HCT116 (cell line): ENCODE measurements at regions not wholly inside any gene's neighbourhood (a gene's known extent, or its start where the extent isn't known, plus 50 kb on each side); places are given as distances from the start of the nearest gene placed in this dataset.

Experiments used
- ATAC-seq: fragments of 200-7000 bp; cut with Tn5 transposase; 2 replicates; pipeline ENCODE4 v1.9.1; 2020; ENCODE audit warnings: mild to moderate bottlenecking, moderate library complexity
- BruUV-seq: library from RNA; stranded (reverse); fragments of 400-500 nt; replicated peaks from 2 replicates; lab custom pipeline; 2021; lab: Mats Ljungman, UMichigan
- CTCF ChIA-PET: fragments of 300-600 bp; sonication (Branson Sonifier 250); formaldehyde crosslinking; loops from one replicate; lab custom pipeline; 2021; ENCODE audit warnings: antibody characterized with exemption; lab: Charles Lee
- POLR2A ChIA-PET: fragments of 300-600, 350-600 bp; sonication (Branson Sonifier 250); formaldehyde crosslinking; loops from one replicate; lab custom pipeline; 2021; ENCODE audit warnings: antibody characterized with exemption; lab: Charles Lee
- RAD21 ChIA-PET, 2 experiments: fragments of 300-600 bp; sonication (Branson Sonifier 250); formaldehyde crosslinking; loops; one replicate each; lab custom pipeline; 2023; ENCODE audit warnings: low total read pairs in 2 of 2; ENCODE audit not compliant: uncharacterized antibody in 2 of 2, unreplicated experiment in 2 of 2, low non-redundant PET in 1 of 2; lab: Charles Lee
- DNase-seq: peaks from one replicate; pipeline ENCODE4 v3.0.0-alpha.2; 2010; ENCODE audit warnings: low read depth, low spot score
- H2AFZ ChIP-seq: fragments of 200-600 bp; shearing (Covaris generic), sonication (generic); 2 replicates; pipeline ENCODE4 v1.6.1; 2017; ENCODE audit warnings: low read depth, mixed run types, mixed read lengths, antibody characterized with exemption, low read length; ENCODE audit not compliant: poor library complexity, severe bottlenecking
- H3K27ac ChIP-seq: 2 replicates; pipeline ENCODE4 v1.5.1; 2012; ENCODE audit warnings: low read depth, low read length
- H3K27me3 ChIP-seq: fragments of 200-600 bp; sonication (generic); 2 replicates; pipeline ENCODE4 v1.6.1; 2016; ENCODE audit warnings: mixed run types, low read length, mixed read lengths; ENCODE audit not compliant: insufficient read depth
- H3K36me3 ChIP-seq, 2 experiments: fragments of 200-500 bp in 1 of 2; fragments of 200-600 bp in 1 of 2; sonication (Bioruptor generic) in 1 of 2; sonication (generic) in 1 of 2; 2 replicates each; pipeline versions ENCODE4 v1.5.1 to v1.6.1; 2014 to 2016; ENCODE audit warnings: low read length in 2 of 2, inconsistent platforms in 1 of 2, mixed read lengths in 1 of 2, mixed run types in 1 of 2; ENCODE audit not compliant: insufficient read depth in 2 of 2, control insufficient read depth in 1 of 2
- H3K4me1 ChIP-seq, 2 experiments: fragments of 200-600 bp in 1 of 2; sonication (generic) in 1 of 2; 2 replicates each; pipeline versions ENCODE4 v1.5.1 to v1.6.1; 2012 to 2017; ENCODE audit warnings: low read length in 2 of 2, inconsistent platforms in 1 of 2, mild to moderate bottlenecking in 1 of 2, mixed read lengths in 1 of 2, mixed run types in 1 of 2, moderate library complexity in 1 of 2; ENCODE audit not compliant: insufficient read depth in 2 of 2, control insufficient read depth in 1 of 2
- H3K4me2 ChIP-seq: fragments of 200-600 bp; sonication (generic); 2 replicates; pipeline ENCODE4 v1.6.1; 2017; ENCODE audit warnings: mixed run types, low read length, mixed read lengths
- H3K4me3 ChIP-seq, 2 experiments: fragments of 200-600 bp in 1 of 2; sonication (generic) in 1 of 2; replicated peaks in 1 of 2; 2 replicates each; pipeline ENCODE4 v1.5.1; 2011 to 2016; ENCODE audit warnings: low read length in 2 of 2, control low read depth in 1 of 2, low read depth in 1 of 2, mild to moderate bottlenecking in 1 of 2, mixed read lengths in 1 of 2, mixed run types in 1 of 2
- H3K79me2 ChIP-seq: fragments of 200-600 bp; sonication (generic); 2 replicates; pipeline ENCODE4 v1.6.1; 2017; ENCODE audit warnings: mild to moderate bottlenecking, mixed run types, low read length, moderate library complexity, mixed read lengths; ENCODE audit not compliant: insufficient read depth
- H3K9ac ChIP-seq: fragments of 200-600 bp; sonication (generic); 2 replicates; pipeline ENCODE4 v1.6.1; 2016; ENCODE audit warnings: low read length, mixed read lengths
- H3K9me2 ChIP-seq: fragments of 200-600 bp; sonication (generic), shearing (Covaris generic); 2 replicates; pipeline ENCODE4 v1.6.1; 2017; ENCODE audit warnings: mixed run types, mild to moderate bottlenecking, moderate library complexity; ENCODE audit not compliant: insufficient read depth
- H3K9me3 ChIP-seq, 2 experiments: fragments of 200-500 bp in 1 of 2; fragments of 200-600 bp in 1 of 2; sonication (Bioruptor generic) in 1 of 2; sonication (generic) in 1 of 2; 2 replicates each; pipeline ENCODE4 v1.6.1; 2014 to 2017; ENCODE audit warnings: low read length in 2 of 2, mixed read lengths in 2 of 2, inconsistent platforms in 1 of 2, low read depth in 1 of 2, mild to moderate bottlenecking in 1 of 2, mixed run types in 1 of 2, moderate library complexity in 1 of 2; ENCODE audit not compliant: control insufficient read depth in 1 of 2, insufficient read depth in 1 of 2
- H4K20me1 ChIP-seq: fragments of 200-600 bp; sonication (generic), shearing (Covaris generic); 2 replicates; pipeline ENCODE4 v1.6.1; 2017; ENCODE audit warnings: mixed run types, mild to moderate bottlenecking, moderate library complexity; ENCODE audit not compliant: insufficient read depth
- CEBPB ChIP-seq: IDR thresholded peaks from 2 replicates; pipeline ENCODE4 v1.6.1; 2012; ENCODE audit warnings: low read depth
- EGR1 ChIP-seq: IDR thresholded peaks from 2 replicates; pipeline ENCODE4 v1.6.1; 2012; ENCODE audit warnings: low read depth
- EZH2 ChIP-seq: fragments of 200-600 bp; sonication (generic); IDR thresholded peaks from 2 replicates; pipeline ENCODE4 v1.6.1; 2017; ENCODE audit warnings: antibody characterized with exemption, mixed run types
- EZH2phosphoT487 ChIP-seq: fragments of 200-600 bp; IDR thresholded peaks from 2 replicates; pipeline ENCODE4 v1.6.1; 2018; ENCODE audit warnings: antibody characterized with exemption, borderline replicate concordance
- JUND ChIP-seq: IDR thresholded peaks from 2 replicates; pipeline ENCODE4 v1.6.1; 2012
- POLR2A ChIP-seq: IDR thresholded peaks from 2 replicates; pipeline ENCODE4 v1.7.0; 2011; ENCODE audit warnings: borderline replicate concordance; ENCODE audit not compliant: insufficient read depth, insufficient read length; ENCODE audit errors: extremely low read depth
- RAD21 ChIP-seq: IDR thresholded peaks from 2 replicates; pipeline ENCODE4 v1.6.1; 2012; ENCODE audit warnings: low read depth, mild to moderate bottlenecking
- SIN3A ChIP-seq: IDR thresholded peaks from 2 replicates; pipeline ENCODE4 v1.6.1; 2012; ENCODE audit warnings: low read depth
- SP1 ChIP-seq: IDR thresholded peaks from 2 replicates; pipeline ENCODE4 v1.6.1; 2012; ENCODE audit warnings: low read depth
- SRF ChIP-seq: IDR thresholded peaks from 2 replicates; pipeline ENCODE4 v1.6.1; 2012; ENCODE audit warnings: low read depth
- TCF7L2 ChIP-seq: IDR thresholded peaks from 2 replicates; pipeline ENCODE4 v1.7.0; 2011; ENCODE audit warnings: borderline replicate concordance, inconsistent platforms; ENCODE audit not compliant: insufficient read depth, insufficient read length; ENCODE audit errors: extremely low read depth
- YY1 ChIP-seq: IDR thresholded peaks from 2 replicates; pipeline ENCODE4 v1.6.1; 2011; ENCODE audit warnings: low read length, low read depth, moderate library complexity, mild to moderate bottlenecking; ENCODE audit not compliant: insufficient replicate concordance; ENCODE audit errors: extremely low read depth
- ZFX ChIP-seq: fragments of 450-650 bp; IDR thresholded peaks from 2 replicates; pipeline ENCODE4 v1.6.1; 2017
- ZNF274 ChIP-seq: fragments of 200-500 bp; sonication (Bioruptor generic); IDR thresholded peaks from 2 replicates; pipeline ENCODE4 v1.6.1; 2014; ENCODE audit warnings: mild to moderate bottlenecking, low read depth, low read length, inconsistent platforms
- intact Hi-C: fragments of 100-400 bp; cut with micrococcal nuclease; formaldehyde crosslinking; loops from 2 replicates; pipeline ENCODE4 v1.10.0; 2022
- TF ChIP-seq, protein P1 (sequence below): IDR thresholded peaks from 2 replicates; pipeline ENCODE4 v1.6.1; 2012
- TF ChIP-seq, protein P2 (sequence below): IDR thresholded peaks from 2 replicates; pipeline ENCODE4 v1.6.1; 2012
- TF ChIP-seq, protein P3 (sequence below), 3 experiments: fragments of 200-600 bp in 1 of 3; sonication (generic) in 1 of 3; IDR thresholded peaks in 2 of 3; conservative IDR thresholded peaks in 1 of 3; 2 replicates each; pipeline ENCODE4 v1.5.1; 2012 to 2017; ENCODE audit warnings: low read depth in 2 of 3, low read length in 2 of 3, antibody characterized with exemption in 1 of 3, borderline replicate concordance in 1 of 3, control low read depth in 1 of 3, mild to moderate bottlenecking in 1 of 3, mixed read lengths in 1 of 3, mixed run types in 1 of 3, moderate library complexity in 1 of 3; ENCODE audit not compliant: insufficient read depth in 1 of 3

DNA sequence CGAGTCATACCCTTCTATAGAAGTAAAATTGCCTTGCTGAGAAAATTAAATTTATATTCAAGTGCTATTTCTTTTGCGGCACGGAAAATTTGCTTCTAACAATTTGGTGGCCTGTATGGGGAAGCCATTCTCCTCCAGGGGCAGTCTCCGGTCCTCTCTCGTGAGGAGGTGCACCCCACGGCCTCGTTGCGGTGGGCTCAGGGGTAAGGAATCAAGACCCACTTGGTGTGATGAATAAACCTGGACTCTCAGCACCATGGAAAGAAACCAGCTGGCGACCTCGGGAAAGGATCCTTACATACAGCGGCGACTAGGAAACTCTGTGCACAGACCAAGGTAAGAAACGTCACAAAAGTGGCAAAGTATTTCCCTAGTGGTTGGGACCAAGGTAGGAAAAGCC lies 252.9 kb downstream of the DPY19L2 start:
- no TSS peak for BruUV-seq

DNA sequence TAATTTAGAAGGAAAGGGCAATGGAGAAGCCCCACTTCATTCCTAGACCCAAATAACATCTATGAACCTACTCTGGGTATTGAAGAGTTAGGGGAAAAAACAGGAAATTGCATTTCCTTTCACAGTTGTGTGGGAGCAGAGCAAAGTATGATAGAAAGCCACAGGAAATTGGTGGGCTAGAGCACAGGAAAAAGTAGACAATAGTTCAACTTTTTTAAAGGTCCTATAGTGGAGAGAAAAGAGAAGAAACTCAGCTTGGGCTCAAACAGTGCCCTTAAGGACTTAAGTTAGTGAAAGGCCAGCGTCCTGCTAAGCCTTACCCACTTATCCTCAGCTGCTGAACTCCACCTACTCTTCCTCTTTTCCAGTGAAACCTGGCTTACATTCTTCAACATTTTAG lies 258.1 kb downstream of the DPY19L2 start:
- Histone ChIP-seq H3K27ac (no peak overlapping the region), H3K79me2 (no peaks in the 10 kb centered on the region), H3K4me1 (no peaks in the 10 kb centered on the region), H4K20me1 (no peaks in the 10 kb centered on the region), H3K9me2 (no peaks in the 10 kb centered on the region), H3K4me3 (no peak overlapping the region), H2AFZ (no peak overlapping the region), H3K9ac (no peak overlapping the region), H3K4me2 (no peak overlapping the region), H3K9me3 (no peaks in the 10 kb centered on the region; a peak in 1 of 4 replicates), H3K36me3 (no peaks in the 10 kb centered on the region), H3K27me3 (no peaks in the 10 kb centered on the region)
- no TSS peak for BruUV-seq
- intact Hi-C loops = no loop called here
- POLR2A ChIA-PET = no interaction called here
- ATAC-seq = no peak
- CTCF ChIA-PET = no interaction called here
- RAD21 ChIA-PET = no interaction called here
- no peak for DNase-seq
- TF ChIP-seq EGR1 (no peak), EZH2phosphoT487 (no peak), TCF7L2 (no peak), SP1 (no peak), ZFX (no peak), POLR2A (no peak), CEBPB (no peak), RAD21 (no peak), ZNF274 (no peak), EZH2 (no peak), JUND (no peak), SRF (no peak)
- TF ChIP-seq, protein P1, sequence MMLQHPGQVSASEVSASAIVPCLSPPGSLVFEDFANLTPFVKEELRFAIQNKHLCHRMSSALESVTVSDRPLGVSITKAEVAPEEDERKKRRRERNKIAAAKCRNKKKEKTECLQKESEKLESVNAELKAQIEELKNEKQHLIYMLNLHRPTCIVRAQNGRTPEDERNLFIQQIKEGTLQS = no peak
- TF ChIP-seq, protein P2, sequence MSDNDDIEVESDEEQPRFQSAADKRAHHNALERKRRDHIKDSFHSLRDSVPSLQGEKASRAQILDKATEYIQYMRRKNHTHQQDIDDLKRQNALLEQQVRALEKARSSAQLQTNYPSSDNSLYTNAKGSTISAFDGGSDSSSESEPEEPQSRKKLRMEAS = no peak

More for the DNA sequence above, 252.9 kb downstream of the DPY19L2 start:
- Histone ChIP-seq H2AFZ (no peak overlapping the region), H3K9me2 (no peaks in the 10 kb centered on the region), H3K4me1 (peaks cover 0 to 18% of the 10 kb centered on the region in 2 experiments; a peak in 2 of 4 replicates), H3K36me3 (no peaks in the 10 kb centered on the region), H4K20me1 (no peaks in the 10 kb centered on the region), H3K27ac (no peak overlapping the region), H3K27me3 (no peaks in the 10 kb centered on the region), H3K4me2 (no peak overlapping the region), H3K9me3 (no peaks in the 10 kb centered on the region; a peak in 1 of 4 replicates), H3K79me2 (no peaks in the 10 kb centered on the region), H3K4me3 (no peak overlapping the region), H3K9ac (no peak overlapping the region)
- intact Hi-C loops = no loop called here
- ChIA-PET POLR2A (no interaction called here), CTCF (no interaction called here), RAD21 (no interaction called here)
- DNase-seq (no peak), ATAC-seq (no peak)
- TF ChIP-seq, protein P3, sequence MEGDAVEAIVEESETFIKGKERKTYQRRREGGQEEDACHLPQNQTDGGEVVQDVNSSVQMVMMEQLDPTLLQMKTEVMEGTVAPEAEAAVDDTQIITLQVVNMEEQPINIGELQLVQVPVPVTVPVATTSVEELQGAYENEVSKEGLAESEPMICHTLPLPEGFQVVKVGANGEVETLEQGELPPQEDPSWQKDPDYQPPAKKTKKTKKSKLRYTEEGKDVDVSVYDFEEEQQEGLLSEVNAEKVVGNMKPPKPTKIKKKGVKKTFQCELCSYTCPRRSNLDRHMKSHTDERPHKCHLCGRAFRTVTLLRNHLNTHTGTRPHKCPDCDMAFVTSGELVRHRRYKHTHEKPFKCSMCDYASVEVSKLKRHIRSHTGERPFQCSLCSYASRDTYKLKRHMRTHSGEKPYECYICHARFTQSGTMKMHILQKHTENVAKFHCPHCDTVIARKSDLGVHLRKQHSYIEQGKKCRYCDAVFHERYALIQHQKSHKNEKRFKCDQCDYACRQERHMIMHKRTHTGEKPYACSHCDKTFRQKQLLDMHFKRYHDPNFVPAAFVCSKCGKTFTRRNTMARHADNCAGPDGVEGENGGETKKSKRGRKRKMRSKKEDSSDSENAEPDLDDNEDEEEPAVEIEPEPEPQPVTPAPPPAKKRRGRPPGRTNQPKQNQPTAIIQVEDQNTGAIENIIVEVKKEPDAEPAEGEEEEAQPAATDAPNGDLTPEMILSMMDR (IDR thresholded peaks at IDR 0.05 in 2 of 3, conservative IDR thresholded peaks at IDR 0.05 in 1 of 3; ENCODE audit: borderline replicate concordance in 1 of 3, insufficient read depth in 1 of 3, low read depth in 2 of 3, low read length in 2 of 3) = no peak
- TF ChIP-seq YY1 = no peak
- TF ChIP-seq SIN3A = no peak
- TF ChIP-seq, protein P1 = no peak
